CD14-positive monocyte (primary cell): ENCODE measurements at regions not wholly inside any gene's neighbourhood (a gene's known extent, or its start where the extent isn't known, plus 50 kb on each side); places are given as distances from the start of the nearest gene placed in this dataset.

ENCODE experiments used
- DNase-seq, 3 donors: peaks; one replicate each; pipeline ENCODE4 v3.0.0-alpha.2; 2011 to 2022
- H2AFZ ChIP-seq: 2 replicates; pipeline ENCODE4 v1.6.0; 2012; ENCODE audit warnings: mild to moderate bottlenecking, low read depth, low read length, inconsistent platforms; ENCODE audit not compliant: insufficient read depth, poor library complexity, severe bottlenecking
- H3K27ac ChIP-seq, 2 donors: 1 replicate in 1 of 2; 2 replicates in 1 of 2; pipeline ENCODE4 v1.5.1; 2012 to 2013; ENCODE audit warnings: low read length in 2 of 2, control low read depth in 1 of 2, inconsistent platforms in 1 of 2, low read depth in 1 of 2, mild to moderate bottlenecking in 1 of 2
- H3K27me3 ChIP-seq, 2 donors: one replicate each; pipeline versions ENCODE4 v1.6.0 to v1.6.1; 2011 to 2013; ENCODE audit warnings: low read length in 2 of 2; ENCODE audit not compliant: control insufficient read depth in 2 of 2, insufficient read depth in 2 of 2
- H3K36me3 ChIP-seq, 2 donors: replicated peaks in 1 of 2; 1 replicate in 1 of 2; 2 replicates in 1 of 2; pipeline versions ENCODE4 v1.5.1 to v1.6.1; 2012 to 2013; ENCODE audit warnings: low read length in 2 of 2, control low read depth in 1 of 2, inconsistent platforms in 1 of 2, mild to moderate bottlenecking in 1 of 2; ENCODE audit not compliant: insufficient read depth in 2 of 2, control insufficient read depth in 1 of 2
- H3K4me1 ChIP-seq, 2 donors: 1 replicate in 1 of 2; 2 replicates in 1 of 2; pipeline versions ENCODE4 v1.5.1 to v1.6.1; 2012 to 2013; ENCODE audit warnings: low read length in 2 of 2, control low read depth in 1 of 2, inconsistent platforms in 1 of 2, mild to moderate bottlenecking in 1 of 2, moderate library complexity in 1 of 2; ENCODE audit not compliant: insufficient read depth in 2 of 2, control insufficient read depth in 1 of 2
- H3K4me2 ChIP-seq: replicated peaks from 2 replicates; pipeline ENCODE3; 2012; ENCODE audit warnings: low read length, moderate library complexity, mild to moderate bottlenecking; ENCODE audit not compliant: poor library complexity, severe bottlenecking; ENCODE audit errors: extremely low read depth
- H3K4me3 ChIP-seq, 3 experiments: fragments of 200-600 bp in 1 of 3; sonication (generic) in 1 of 3; replicated peaks in 1 of 3; 1 replicate in 2 of 3; 2 replicates in 1 of 3; pipeline ENCODE4 v1.5.1; 2011 to 2013; ENCODE audit warnings: low read length in 3 of 3, mild to moderate bottlenecking in 3 of 3, control low read depth in 2 of 3, low read depth in 2 of 3, inconsistent platforms in 1 of 3, moderate library complexity in 1 of 3
- H3K79me2 ChIP-seq: 2 replicates; pipeline ENCODE4 v1.6.0; 2012; ENCODE audit warnings: mild to moderate bottlenecking, control low read depth, inconsistent platforms, low read length, moderate library complexity; ENCODE audit not compliant: insufficient read depth
- H3K9ac ChIP-seq: 2 replicates; pipeline ENCODE4 v1.6.0; 2017; ENCODE audit warnings: low read length, mild to moderate bottlenecking; ENCODE audit not compliant: insufficient read depth, poor library complexity, severe bottlenecking
- H3K9me3 ChIP-seq, 2 donors: replicated peaks in 1 of 2; 1 replicate in 1 of 2; 2 replicates in 1 of 2; pipeline versions ENCODE4 v1.5.1 to v1.6.1; 2012 to 2013; ENCODE audit warnings: low read length in 2 of 2, control low read depth in 1 of 2; ENCODE audit not compliant: control insufficient read depth in 1 of 2, insufficient read depth in 1 of 2
- H4K20me1 ChIP-seq: 2 replicates; pipeline ENCODE4 v1.6.0; 2012; ENCODE audit warnings: mild to moderate bottlenecking, low read length, control low read depth, moderate library complexity; ENCODE audit not compliant: insufficient read depth
- H3K27ac Mint-ChIP-seq, 7 donors: one replicate each; pipeline ENCODE4 v1.8.0; 2020; ENCODE audit warnings: mild to moderate bottlenecking in 7 of 7, mixed read lengths in 7 of 7, moderate library complexity in 6 of 7, inconsistent platforms in 2 of 7
- H3K27me3 Mint-ChIP-seq, 3 donors: one replicate each; pipeline ENCODE4 v1.8.0; 2021 to 2022; ENCODE audit warnings: low read depth in 3 of 3, mild to moderate bottlenecking in 3 of 3, mixed read lengths in 3 of 3, moderate library complexity in 3 of 3, inconsistent platforms in 1 of 3
- H3K36me3 Mint-ChIP-seq, 2 donors: one replicate each; pipeline ENCODE4 v1.8.0; 2020; ENCODE audit warnings: mixed read lengths in 2 of 2, inconsistent platforms in 1 of 2, mild to moderate bottlenecking in 1 of 2
- H3K4me1 Mint-ChIP-seq: one replicate; pipeline ENCODE4 v1.8.0; 2020; ENCODE audit warnings: mild to moderate bottlenecking, mixed read lengths
- H3K4me3 Mint-ChIP-seq, 2 donors: one replicate each; pipeline ENCODE4 v1.8.0; 2020; ENCODE audit warnings: mild to moderate bottlenecking in 2 of 2, mixed read lengths in 2 of 2, moderate library complexity in 1 of 2
- H3K9me3 Mint-ChIP-seq, 7 donors: one replicate each; pipeline ENCODE4 v1.8.0; 2020 to 2022; ENCODE audit warnings: mixed read lengths in 7 of 7, mild to moderate bottlenecking in 6 of 7, moderate library complexity in 6 of 7, inconsistent platforms in 2 of 7
- WGBS: methylation state at CpG from one replicate; pipeline ENCODE4 v1.1.5; 2013; ENCODE audit warnings: missing lambda C conversion rate; ENCODE audit not compliant: insufficient coverage; 5-methylcytosine and 5-hydroxymethylcytosine counted together
- intact Hi-C, 2 donors: fragments of 100-400 bp; cut with micrococcal nuclease; formaldehyde crosslinking; loops; one replicate each; pipeline versions ENCODE4 v1.15.0 to v1.15.1; 2023
- TF ChIP-seq, protein P1 (sequence below): fragments of 200-600 bp; IDR thresholded peaks from one replicate; pipeline ENCODE4 v1.8.0; 2022; ENCODE audit warnings: antibody characterized with exemption, mild to moderate bottlenecking

DNA sequence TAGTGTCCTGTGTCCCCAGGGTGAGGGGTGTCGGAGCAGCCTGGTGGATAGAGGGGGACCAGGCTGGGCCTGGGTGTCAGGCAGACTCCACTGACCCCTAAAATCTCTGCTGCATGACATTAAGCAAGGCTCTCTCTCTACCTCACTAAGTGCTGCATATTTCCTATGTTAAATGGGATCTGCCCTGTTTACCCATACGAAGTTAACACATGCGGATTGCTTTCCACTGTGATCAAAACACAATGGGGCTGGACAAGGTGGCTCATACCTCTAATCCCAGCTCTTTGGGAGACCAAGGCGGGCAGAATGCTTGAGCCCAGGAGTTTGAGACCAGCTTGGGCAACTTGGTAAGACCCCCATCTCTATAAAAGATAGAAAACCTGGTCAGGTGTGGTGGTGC is 426.2 kb downstream of the MIAT start:
- WGBS: 89% methylated on average over 3 of the region's 4 CpGs

DNA sequence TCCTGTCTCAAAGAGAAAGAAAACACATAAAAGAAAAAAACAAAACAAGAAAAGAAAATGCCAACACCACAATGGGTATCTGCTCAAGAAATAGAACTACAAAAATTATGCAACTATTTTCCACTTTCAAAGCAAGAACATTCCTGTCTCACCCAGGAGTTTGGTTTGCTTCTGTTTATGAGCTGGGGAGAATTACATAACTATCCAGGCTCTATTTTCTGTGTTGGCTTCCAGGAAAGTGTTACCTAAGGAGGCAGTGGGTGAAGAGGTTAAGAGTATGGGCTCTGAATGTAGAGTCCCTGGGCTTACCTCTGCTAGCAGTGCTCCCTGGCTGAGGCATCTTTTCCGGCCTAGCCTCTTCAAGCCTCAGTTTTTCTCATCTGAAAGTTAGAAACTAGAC is 426.7 kb downstream of the MIAT start:
- H3K4me1 ChIP-seq: no peaks in the 10 kb centered on the region
- Mint-ChIP-seq H3K9me3 (peaks cover 0 to 8% (median 6%) of the 10 kb centered on the region in 7 donors), H3K27me3 (peaks cover 8 to 31% (median 22%) of the 10 kb centered on the region in 3 donors), H3K27ac (no peak overlapping the region), H3K4me1 (no peaks in the 10 kb centered on the region), H3K4me3 (no peak overlapping the region), H3K36me3 (no peaks in the 10 kb centered on the region)
- 100% methylated on average over 1 of the region's 1 CpG for WGBS
- intact Hi-C loops: no loop called here
- no peak overlapping the region for H2AFZ ChIP-seq
- no peaks in the 10 kb centered on the region for H4K20me1 ChIP-seq
- no peak overlapping the region for H3K27ac ChIP-seq
- no peak overlapping the region for H3K4me3 ChIP-seq
- H3K4me2 ChIP-seq: no peak overlapping the region
- H3K27me3 ChIP-seq: peaks cover 16 to 24% of the 10 kb centered on the region in 2 donors
- no peak overlapping the region for H3K9ac ChIP-seq
- peaks cover 0 to 2% of the 10 kb centered on the region in 2 donors for H3K9me3 ChIP-seq
- H3K79me2 ChIP-seq: no peaks in the 10 kb centered on the region
- TF ChIP-seq, protein P1, sequence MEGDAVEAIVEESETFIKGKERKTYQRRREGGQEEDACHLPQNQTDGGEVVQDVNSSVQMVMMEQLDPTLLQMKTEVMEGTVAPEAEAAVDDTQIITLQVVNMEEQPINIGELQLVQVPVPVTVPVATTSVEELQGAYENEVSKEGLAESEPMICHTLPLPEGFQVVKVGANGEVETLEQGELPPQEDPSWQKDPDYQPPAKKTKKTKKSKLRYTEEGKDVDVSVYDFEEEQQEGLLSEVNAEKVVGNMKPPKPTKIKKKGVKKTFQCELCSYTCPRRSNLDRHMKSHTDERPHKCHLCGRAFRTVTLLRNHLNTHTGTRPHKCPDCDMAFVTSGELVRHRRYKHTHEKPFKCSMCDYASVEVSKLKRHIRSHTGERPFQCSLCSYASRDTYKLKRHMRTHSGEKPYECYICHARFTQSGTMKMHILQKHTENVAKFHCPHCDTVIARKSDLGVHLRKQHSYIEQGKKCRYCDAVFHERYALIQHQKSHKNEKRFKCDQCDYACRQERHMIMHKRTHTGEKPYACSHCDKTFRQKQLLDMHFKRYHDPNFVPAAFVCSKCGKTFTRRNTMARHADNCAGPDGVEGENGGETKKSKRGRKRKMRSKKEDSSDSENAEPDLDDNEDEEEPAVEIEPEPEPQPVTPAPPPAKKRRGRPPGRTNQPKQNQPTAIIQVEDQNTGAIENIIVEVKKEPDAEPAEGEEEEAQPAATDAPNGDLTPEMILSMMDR: no peak
- H3K36me3 ChIP-seq: no peaks in the 10 kb centered on the region
- no peak for DNase-seq

More for the DNA sequence above, 426.2 kb downstream of the MIAT start:
- Mint-ChIP-seq H3K4me3 (no peak overlapping the region), H3K4me1 (no peaks in the 10 kb centered on the region), H3K9me3 (peaks cover 0 to 8% (median 6%) of the 10 kb centered on the region in 7 donors), H3K27ac (no peak overlapping the region), H3K27me3 (peaks cover 8 to 32% (median 26%) of the 10 kb centered on the region in 3 donors), H3K36me3 (no peaks in the 10 kb centered on the region)
- H3K79me2 ChIP-seq: no peaks in the 10 kb centered on the region
- no peak overlapping the region for H3K9ac ChIP-seq
- H3K9me3 ChIP-seq: peaks cover 0 to 2% of the 10 kb centered on the region in 2 donors
- no peak overlapping the region for H2AFZ ChIP-seq
- H3K4me3 ChIP-seq: no peak overlapping the region
- H3K4me1 ChIP-seq: no peaks in the 10 kb centered on the region
- no peaks in the 10 kb centered on the region for H3K36me3 ChIP-seq
- H3K27ac ChIP-seq: no peak overlapping the region
- no peak overlapping the region for H3K4me2 ChIP-seq
- TF ChIP-seq, protein P1: no peak
- no peak for DNase-seq
- no peaks in the 10 kb centered on the region for H4K20me1 ChIP-seq
- H3K27me3 ChIP-seq: peaks cover 16 to 26% of the 10 kb centered on the region in 2 donors
- intact Hi-C loops: no loop called here
